ENCODE measurements at regions not wholly inside any gene's neighbourhood (a gene's known extent, or its start where the extent isn't known, plus 50 kb on each side); places are given as distances from the start of the nearest gene placed in this dataset.

DNA sequence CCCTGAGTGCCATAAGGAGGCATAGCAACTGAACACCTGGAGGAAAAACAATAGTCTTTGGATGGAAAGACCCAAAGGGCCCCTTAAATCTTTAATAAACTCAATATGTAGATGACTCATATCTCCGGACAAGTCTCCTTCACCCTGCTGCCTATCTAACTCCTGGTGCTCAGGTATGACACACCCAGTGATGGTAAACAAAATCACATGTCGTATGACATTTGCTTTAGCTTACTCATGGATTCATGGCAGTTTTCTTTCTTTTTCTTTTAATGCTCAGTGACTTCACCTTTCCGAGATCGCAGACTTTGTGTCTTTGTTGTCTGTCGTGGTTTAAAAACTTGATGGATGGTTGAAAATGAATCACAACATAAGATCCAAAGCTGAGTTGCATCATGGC, 208.5 kb upstream of the PROX1 start:
- 93 to 94% methylated on average over 5 of the region's 5 CpGs for WGBS, 2 donors
- H3K27ac ChIP-seq = no peak overlapping the region
- H3K4me3 ChIP-seq = no peak overlapping the region
- no peak for DNase-seq
- no peak for ATAC-seq
- H3K9me3 ChIP-seq = peaks cover 0 to 25% (median 3%) of the 10 kb centered on the region in 11 donors
- peaks cover 0 to 9% (median 0%) of the 10 kb centered on the region in 7 donors for H3K27me3 ChIP-seq
- no peaks in the 10 kb centered on the region for H3K4me1 ChIP-seq
- no peaks in the 10 kb centered on the region for H3K36me3 ChIP-seq
- no peak for TF ChIP-seq CTCF (IDR thresholded peaks at IDR 0.05)
- intact Hi-C loops (cut with DNase I) = no loop called here

GRCh38 chr1:213782941-213783672, 204.7 kb upstream of the PROX1 start:
- H3K27me3 ChIP-seq = peaks cover 0 to 12% (median 0%) of the 10 kb centered on the region in 7 donors
- no peak overlapping the region for H3K4me3 ChIP-seq
- no peak for ATAC-seq
- no peak for TF ChIP-seq CTCF (IDR thresholded peaks at IDR 0.05)
- DNase-seq = no peak
- H3K4me1 ChIP-seq = no peaks in the 10 kb centered on the region
- no peaks in the 10 kb centered on the region for H3K9me3 ChIP-seq
- no peak overlapping the region for H3K27ac ChIP-seq
- WGBS, 2 donors = 75 to 80% methylated on average over 20 of the region's 20 CpGs
- H3K36me3 ChIP-seq = no peaks in the 10 kb centered on the region
- intact Hi-C loops (cut with DNase I) = no loop called here

GRCh38 chr1:213783893-213784292, 203.9 kb upstream of the PROX1 start:
- H3K27ac ChIP-seq = no peak overlapping the region
- 41 to 49% methylated on average over 2 of the region's 2 CpGs for WGBS, 2 donors
- no peaks in the 10 kb centered on the region for H3K4me1 ChIP-seq
- DNase-seq = no peak
- H3K9me3 ChIP-seq = no peaks in the 10 kb centered on the region
- H3K36me3 ChIP-seq = no peaks in the 10 kb centered on the region
- peaks cover 0 to 12% (median 0%) of the 10 kb centered on the region in 7 donors for H3K27me3 ChIP-seq
- no peak for TF ChIP-seq CTCF (IDR thresholded peaks at IDR 0.05)
- H3K4me3 ChIP-seq = no peak overlapping the region
- intact Hi-C loops (cut with DNase I) = no loop called here
- ATAC-seq = no peak

- H3K4me1 ChIP-seq = no peaks in the 10 kb centered on the region
- intact Hi-C loops (cut with DNase I) = no loop called here
- TF ChIP-seq CTCF (IDR thresholded peaks at IDR 0.05) = no peak
- peaks cover 0 to 11% (median 0%) of the 10 kb centered on the region in 7 donors for H3K27me3 ChIP-seq
- DNase-seq (no peak), ATAC-seq (no peak)
- no peaks in the 10 kb centered on the region for H3K9me3 ChIP-seq
- no peak overlapping the region for H3K27ac ChIP-seq
- H3K4me3 ChIP-seq = no peak overlapping the region
- WGBS, 2 donors = 84 to 90% methylated on average over 2 of the region's 2 CpGs
- no peaks in the 10 kb centered on the region for H3K36me3 ChIP-seq
These were observed 201.1 kb upstream of the PROX1 start for GRCh38 chr1:213786683-213787082.
